ENCODE measurements at regions not wholly inside any gene's neighbourhood (a gene's known extent, or its start where the extent isn't known, plus 50 kb on each side); places are given as distances from the start of the nearest gene placed in this dataset.

- TF ChIP-seq CTCF (IDR thresholded peaks at IDR 0.05) (no peak), POLR2A (IDR thresholded peaks at IDR 0.05) (no peak)
These were observed 393.6 kb downstream of the PDGFC start for GRCh38 chr4:156578005-156578404.

All from esophagus squamous epithelium (tissue), 4 donors.